CD4-positive, alpha-beta T cell (primary cell): ENCODE measurements at regions not wholly inside any gene's neighbourhood (a gene's known extent, or its start where the extent isn't known, plus 50 kb on each side); places are given as distances from the start of the nearest gene placed in this dataset.

Experiments
- ATAC-seq: fragments of 200-7000 bp; cut with Tn5 transposase; one replicate; pipeline ENCODE4 v1.10.0; 2022; ENCODE audit warnings: mild to moderate bottlenecking; ENCODE audit not compliant: poor library complexity
- CTCF ChIA-PET: fragments of 350-600 bp; sonication (Branson Sonifier 250); formaldehyde crosslinking; loops from one replicate; lab custom pipeline; 2021; ENCODE audit warnings: antibody characterized with exemption, inconsistent platforms; lab: Charles Lee
- POLR2A ChIA-PET: fragments of 350-600 bp; sonication (Branson Sonifier 250); formaldehyde crosslinking; loops from one replicate; lab custom pipeline; 2021; ENCODE audit warnings: antibody characterized with exemption, inconsistent platforms; lab: Charles Lee
- DNase-seq, 14 experiments: peaks; one replicate each; pipeline ENCODE4 v3.0.0-alpha.2; 2013 to 2020; ENCODE audit warnings: mixed read lengths in 2 of 14
- H3K27ac ChIP-seq, 2 donors: one replicate each; pipeline versions ENCODE4 v1.5.1 to v1.7.0; 2013; ENCODE audit warnings: low read length in 2 of 2, low read depth in 1 of 2, mild to moderate bottlenecking in 1 of 2
- H3K27me3 ChIP-seq, 2 experiments: 1 replicate in 1 of 2; 2 replicates in 1 of 2; pipeline versions ENCODE4 v1.6.1 to v1.7.0; 2013; ENCODE audit warnings: low read length in 2 of 2, control low read depth in 1 of 2, mild to moderate bottlenecking in 1 of 2, moderate library complexity in 1 of 2; ENCODE audit not compliant: insufficient read depth in 2 of 2, control insufficient read depth in 1 of 2
- H3K36me3 ChIP-seq: one replicate; pipeline ENCODE4 v1.6.1; 2013; ENCODE audit warnings: low read length, control low read depth; ENCODE audit not compliant: insufficient read depth
- H3K4me1 ChIP-seq: one replicate; pipeline ENCODE4 v1.6.1; 2013; ENCODE audit warnings: low read length, control low read depth; ENCODE audit not compliant: insufficient read depth
- H3K4me3 ChIP-seq: one replicate; pipeline ENCODE4 v1.5.1; 2013; ENCODE audit warnings: mild to moderate bottlenecking, low read length, moderate library complexity
- H3K9me3 ChIP-seq, 2 experiments: 1 replicate in 1 of 2; 2 replicates in 1 of 2; pipeline versions ENCODE4 v1.6.1 to v1.7.0; 2013; ENCODE audit warnings: low read length in 2 of 2, mild to moderate bottlenecking in 2 of 2, control low read depth in 1 of 2, moderate library complexity in 1 of 2; ENCODE audit not compliant: control insufficient read depth in 1 of 2, insufficient read depth in 1 of 2
- H3K27ac Mint-ChIP-seq: one replicate; pipeline ENCODE4 v1.8.0; 2020; ENCODE audit warnings: mixed read lengths
- H3K27me3 Mint-ChIP-seq: one replicate; pipeline ENCODE4 v1.8.0; 2021; ENCODE audit warnings: mixed read lengths
- H3K36me3 Mint-ChIP-seq: one replicate; pipeline ENCODE4 v1.8.0; 2021; ENCODE audit warnings: low read depth, mixed read lengths
- H3K4me1 Mint-ChIP-seq: one replicate; pipeline ENCODE4 v1.8.0; 2021; ENCODE audit warnings: low read depth, mixed read lengths
- H3K4me3 Mint-ChIP-seq: one replicate; pipeline ENCODE4 v1.8.0; 2020; ENCODE audit warnings: mild to moderate bottlenecking, mixed read lengths
- H3K9me3 Mint-ChIP-seq: one replicate; pipeline ENCODE4 v1.8.0; 2020; ENCODE audit warnings: mixed read lengths
- CTCF ChIP-seq: fragments of 200-600 bp; IDR thresholded peaks from one replicate; pipeline ENCODE4 v1.8.0; 2022; ENCODE audit warnings: antibody characterized with exemption, mild to moderate bottlenecking
- intact Hi-C, 2 experiments: fragments of 100-400 bp; cut with DNase I in 1 of 2; cut with micrococcal nuclease in 1 of 2; formaldehyde crosslinking; loops; one replicate each; pipeline versions ENCODE4 v1.15.1 to v1.9.0; 2023 to 2025; cut with DNase I, micrococcal nuclease

- ChIA-PET CTCF (no interaction called here), POLR2A (no interaction called here)
- H3K27me3 ChIP-seq: no peaks in the 10 kb centered on the region
- H3K36me3 Mint-ChIP-seq: no peaks in the 10 kb centered on the region
- H3K9me3 ChIP-seq: peaks cover 0 to 4% of the 10 kb centered on the region in 2 experiments
- H3K4me1 ChIP-seq: no peaks in the 10 kb centered on the region
- intact Hi-C loops: no loop called here
- H3K9me3 Mint-ChIP-seq: peaks cover 9% of the 10 kb centered on the region
- no peak for TF ChIP-seq CTCF
- no peak overlapping the region for H3K4me3 Mint-ChIP-seq
- DNase-seq (no peak), ATAC-seq (no peak)
- H3K27ac Mint-ChIP-seq: no peak overlapping the region
- no peaks in the 10 kb centered on the region for H3K4me1 Mint-ChIP-seq
- no peaks in the 10 kb centered on the region for H3K27me3 Mint-ChIP-seq
- H3K4me3 ChIP-seq: no peak overlapping the region
- no peaks in the 10 kb centered on the region for H3K36me3 ChIP-seq
- no peak overlapping the region for H3K27ac ChIP-seq
Observed at GRCh38 chr1:164937291-164937690, 378.3 kb downstream of the PBX1 start.

DNA sequence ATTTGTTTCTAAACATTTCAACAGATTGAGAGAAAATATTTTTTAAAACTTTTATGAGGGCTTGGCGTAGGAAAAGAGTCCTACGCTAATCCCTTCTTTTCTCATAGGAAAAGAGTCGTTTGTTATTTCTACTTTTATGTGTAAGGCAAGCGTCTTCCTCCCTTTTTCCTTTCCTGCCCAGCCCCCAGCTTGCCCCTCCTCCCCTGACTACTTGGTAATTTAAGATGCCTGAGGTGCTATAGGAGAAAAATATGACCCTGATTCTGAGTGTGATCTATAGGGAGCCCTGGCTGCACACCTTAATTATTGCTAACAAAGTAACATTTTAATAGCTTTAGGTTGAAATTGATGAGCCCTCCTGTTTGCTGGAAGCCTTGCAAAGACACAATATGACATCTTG is 373.6 kb downstream of the PBX1 start:
- intact Hi-C loops: no loop called here
- ChIA-PET CTCF (interaction anchor here (1.2 kb wide), 1 partner anchor 18 kb away, joined by 3 read pairs; no protein-coding TSS in a partner anchor), POLR2A (no interaction called here)
- no peaks in the 10 kb centered on the region for H3K36me3 ChIP-seq
- H3K4me1 ChIP-seq: no peaks in the 10 kb centered on the region
- Mint-ChIP-seq H3K27me3 (no peaks in the 10 kb centered on the region), H3K36me3 (no peaks in the 10 kb centered on the region), H3K4me3 (no peak overlapping the region), H3K27ac (no peak overlapping the region), H3K9me3 (peaks cover 6% of the 10 kb centered on the region), H3K4me1 (no peaks in the 10 kb centered on the region)
- DNase-seq (no peak), ATAC-seq (no peak)
- H3K4me3 ChIP-seq: no peak overlapping the region
- TF ChIP-seq CTCF: no peak
- no peaks in the 10 kb centered on the region for H3K27me3 ChIP-seq
- H3K27ac ChIP-seq: no peak overlapping the region
- H3K9me3 ChIP-seq: peaks cover 0 to 4% of the 10 kb centered on the region in 2 experiments

- Mint-ChIP-seq H3K9me3 (peaks cover 4% of the 10 kb centered on the region), H3K4me1 (no peaks in the 10 kb centered on the region), H3K27me3 (no peaks in the 10 kb centered on the region), H3K27ac (no peak overlapping the region), H3K4me3 (no peak overlapping the region), H3K36me3 (no peaks in the 10 kb centered on the region)
- DNase-seq (no peak), ATAC-seq (no peak)
- Histone ChIP-seq H3K4me1 (no peaks in the 10 kb centered on the region), H3K9me3 (peaks cover 0 to 4% of the 10 kb centered on the region in 2 experiments), H3K4me3 (no peak overlapping the region), H3K36me3 (no peaks in the 10 kb centered on the region), H3K27me3 (no peaks in the 10 kb centered on the region), H3K27ac (no peak overlapping the region)
- intact Hi-C loops: no loop called here
- TF ChIP-seq CTCF: no peak
- ChIA-PET CTCF (no interaction called here), POLR2A (no interaction called here)
Observed at GRCh38 chr1:164930833-164931232, 371.8 kb downstream of the PBX1 start.
